Mucosa of rectum (tissue), 2 donors: ENCODE measurements at regions not wholly inside any gene's neighbourhood (a gene's known extent, or its start where the extent isn't known, plus 50 kb on each side); places are given as distances from the start of the nearest gene placed in this dataset.

ENCODE experiments used
- H3K27ac ChIP-seq, 2 donors: one replicate each; pipeline ENCODE4 v1.7.0; 2013; ENCODE audit warnings: inconsistent platforms in 2 of 2, low read depth in 2 of 2, low read length in 2 of 2
- H3K27me3 ChIP-seq, 2 donors: one replicate each; pipeline ENCODE4 v1.7.0; 2013; ENCODE audit warnings: low read length in 2 of 2; ENCODE audit not compliant: control insufficient read depth in 2 of 2, insufficient read depth in 2 of 2
- H3K36me3 ChIP-seq, 2 donors: one replicate each; pipeline ENCODE4 v1.7.0; 2013; ENCODE audit warnings: low read length in 2 of 2; ENCODE audit not compliant: control insufficient read depth in 2 of 2, insufficient read depth in 2 of 2
- H3K4me1 ChIP-seq, 2 donors: one replicate each; pipeline ENCODE4 v1.7.0; 2013; ENCODE audit warnings: low read length in 2 of 2, mild to moderate bottlenecking in 1 of 2; ENCODE audit not compliant: control insufficient read depth in 2 of 2, insufficient read depth in 2 of 2
- H3K4me3 ChIP-seq, 2 donors: one replicate each; pipeline ENCODE4 v1.7.0; 2013; ENCODE audit warnings: low read length in 2 of 2
- H3K9ac ChIP-seq, 2 donors: one replicate each; pipeline ENCODE4 v1.7.0; 2013; ENCODE audit warnings: low read length in 2 of 2, low read depth in 1 of 2, mild to moderate bottlenecking in 1 of 2
- H3K9me3 ChIP-seq, 2 donors: one replicate each; pipeline ENCODE4 v1.7.0; 2013; ENCODE audit warnings: low read length in 2 of 2; ENCODE audit not compliant: control insufficient read depth in 2 of 2
- donor health status: healthy.
- donor health status: Normal muscosa, but diverticular disease.

- Histone ChIP-seq H3K9me3 (peaks cover 0 to 2% of the 10 kb centered on the region in 2 donors), H3K4me1 (no peaks in the 10 kb centered on the region), H3K27me3 (no peaks in the 10 kb centered on the region), H3K9ac (no peak overlapping the region), H3K27ac (no peak overlapping the region), H3K4me3 (no peak overlapping the region), H3K36me3 (no peaks in the 10 kb centered on the region)
These were observed 849.1 kb upstream of the AUTS2 start for GRCh38 chr7:68748934-68749900.

GRCh38 chr7:68752485-68753178, 845.6 kb upstream of the AUTS2 start:
- Histone ChIP-seq H3K9me3 (peaks cover 0 to 2% of the 10 kb centered on the region in 2 donors), H3K4me1 (no peaks in the 10 kb centered on the region), H3K9ac (no peak overlapping the region), H3K27ac (no peak overlapping the region), H3K36me3 (no peaks in the 10 kb centered on the region), H3K27me3 (no peaks in the 10 kb centered on the region), H3K4me3 (no peak overlapping the region)

- Histone ChIP-seq H3K4me3 (no peak overlapping the region), H3K4me1 (no peaks in the 10 kb centered on the region), H3K27me3 (no peaks in the 10 kb centered on the region), H3K9ac (no peak overlapping the region), H3K9me3 (peaks cover 0 to 2% of the 10 kb centered on the region in 2 donors), H3K27ac (no peak overlapping the region), H3K36me3 (no peaks in the 10 kb centered on the region)
These were observed 843.9 kb upstream of the AUTS2 start for GRCh38 chr7:68754414-68754813.

DNA sequence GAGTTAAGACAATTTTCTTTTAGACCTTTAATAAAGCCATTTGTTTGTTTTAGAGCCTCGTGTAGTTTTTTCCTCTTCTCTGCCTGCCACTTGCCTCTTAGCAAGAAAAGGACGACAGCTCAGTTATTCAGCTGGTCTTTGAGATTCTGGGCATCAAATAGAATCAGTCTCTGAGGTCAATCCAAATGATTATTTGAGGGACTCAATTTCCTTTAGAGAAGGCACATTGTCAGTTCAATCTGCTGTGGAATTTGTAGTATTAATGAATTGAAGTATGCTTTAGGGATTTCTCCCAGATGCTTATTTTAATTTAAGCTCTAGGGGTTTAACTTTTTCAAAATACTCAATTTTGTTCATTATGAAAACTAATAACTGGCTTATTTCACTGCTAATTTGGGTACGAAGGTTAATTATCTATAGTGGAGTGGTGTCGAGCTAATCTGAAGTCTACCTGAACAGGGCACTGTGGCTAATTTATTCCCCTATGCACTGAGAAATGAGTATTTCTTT, 841.2 kb upstream of the AUTS2 start:
- H3K27me3 ChIP-seq, result no peaks in the 10 kb centered on the region
- peaks cover 0 to 2% of the 10 kb centered on the region in 2 donors for H3K9me3 ChIP-seq
- no peaks in the 10 kb centered on the region for H3K36me3 ChIP-seq
- no peaks in the 10 kb centered on the region for H3K4me1 ChIP-seq
- H3K4me3 ChIP-seq, result no peak overlapping the region
- H3K9ac ChIP-seq, result no peak overlapping the region
- H3K27ac ChIP-seq, result no peak overlapping the region

GRCh38 chr7:68760556-68760955, 837.7 kb upstream of the AUTS2 start:
- Histone ChIP-seq H3K36me3 (no peaks in the 10 kb centered on the region), H3K27me3 (no peaks in the 10 kb centered on the region), H3K4me3 (no peak overlapping the region), H3K9ac (no peak overlapping the region), H3K27ac (no peak overlapping the region), H3K9me3 (no peaks in the 10 kb centered on the region), H3K4me1 (no peaks in the 10 kb centered on the region)

- no peaks in the 10 kb centered on the region for H3K27me3 ChIP-seq
- H3K9ac ChIP-seq, result no peak overlapping the region
- H3K4me1 ChIP-seq, result no peaks in the 10 kb centered on the region
- H3K36me3 ChIP-seq, result no peaks in the 10 kb centered on the region
- no peak overlapping the region for H3K4me3 ChIP-seq
- H3K9me3 ChIP-seq, result no peaks in the 10 kb centered on the region
- no peak overlapping the region for H3K27ac ChIP-seq
These were observed 830.8 kb upstream of the AUTS2 start for GRCh38 chr7:68767462-68767861.

DNA sequence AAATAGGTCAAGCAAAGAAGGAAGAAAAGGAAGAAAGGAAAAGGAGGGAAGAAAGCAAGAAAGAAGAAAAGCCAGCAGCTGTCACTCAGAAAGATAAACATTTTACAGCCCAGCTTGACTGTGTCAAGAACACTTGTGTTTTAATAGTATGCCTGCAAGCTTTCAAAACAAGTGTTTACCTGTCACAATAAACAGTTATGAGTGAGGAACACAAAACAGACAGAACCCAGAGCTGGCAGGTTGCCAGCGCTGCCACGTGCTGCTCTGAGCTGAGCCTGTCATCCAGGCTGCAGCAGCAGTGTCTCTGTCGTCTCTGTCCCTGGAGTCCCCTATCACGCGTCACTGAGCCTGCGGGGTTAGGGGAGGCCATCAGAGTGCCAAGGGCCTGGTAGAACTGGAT, 827.6 kb upstream of the AUTS2 start:
- no peaks in the 10 kb centered on the region for H3K27me3 ChIP-seq
- H3K27ac ChIP-seq, result no peak overlapping the region
- H3K36me3 ChIP-seq, result no peaks in the 10 kb centered on the region
- H3K9ac ChIP-seq, result no peak overlapping the region
- no peaks in the 10 kb centered on the region for H3K4me1 ChIP-seq
- no peaks in the 10 kb centered on the region for H3K9me3 ChIP-seq
- no peak overlapping the region for H3K4me3 ChIP-seq

GRCh38 chr7:68776326-68776725, 821.9 kb upstream of the AUTS2 start:
- H3K27ac ChIP-seq, result no peak overlapping the region
- H3K4me1 ChIP-seq, result no peaks in the 10 kb centered on the region
- no peaks in the 10 kb centered on the region for H3K27me3 ChIP-seq
- no peak overlapping the region for H3K9ac ChIP-seq
- no peaks in the 10 kb centered on the region for H3K36me3 ChIP-seq
- H3K9me3 ChIP-seq, result no peaks in the 10 kb centered on the region
- H3K4me3 ChIP-seq, result no peak overlapping the region

GRCh38 chr7:68783684-68784083, 814.6 kb upstream of the AUTS2 start:
- H3K36me3 ChIP-seq, result no peaks in the 10 kb centered on the region
- H3K4me1 ChIP-seq, result no peaks in the 10 kb centered on the region
- no peak overlapping the region for H3K9ac ChIP-seq
- H3K9me3 ChIP-seq, result no peaks in the 10 kb centered on the region
- H3K27me3 ChIP-seq, result no peaks in the 10 kb centered on the region
- H3K27ac ChIP-seq, result no peak overlapping the region
- no peak overlapping the region for H3K4me3 ChIP-seq

DNA sequence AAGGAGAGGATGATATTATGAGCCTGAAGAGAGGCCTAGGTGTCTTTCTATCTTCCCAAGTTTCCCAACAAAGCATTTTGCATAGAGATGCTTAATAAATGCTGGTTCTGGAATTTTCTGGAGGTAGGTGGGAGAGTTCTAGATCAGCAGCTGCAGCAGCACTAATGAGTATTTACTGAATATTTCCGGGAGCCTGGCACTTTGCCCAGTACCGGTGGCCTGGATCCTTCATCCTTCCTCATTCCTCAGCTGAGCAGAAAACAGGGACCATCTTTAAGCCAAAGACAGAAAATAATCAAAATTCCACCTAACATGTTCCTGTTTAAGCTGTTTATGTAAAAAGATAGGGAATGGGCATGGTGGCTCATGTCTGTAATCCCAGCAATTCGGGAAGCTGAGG, 813.2 kb upstream of the AUTS2 start:
- H3K27ac ChIP-seq, result no peak overlapping the region
- no peaks in the 10 kb centered on the region for H3K4me1 ChIP-seq
- H3K9me3 ChIP-seq, result no peaks in the 10 kb centered on the region
- H3K4me3 ChIP-seq, result no peak overlapping the region
- H3K36me3 ChIP-seq, result no peaks in the 10 kb centered on the region
- H3K27me3 ChIP-seq, result no peaks in the 10 kb centered on the region
- no peak overlapping the region for H3K9ac ChIP-seq
